ENCODE measurements at regions not wholly inside any gene's neighbourhood (a gene's known extent, or its start where the extent isn't known, plus 50 kb on each side); places are given as distances from the start of the nearest gene placed in this dataset.

DNA sequence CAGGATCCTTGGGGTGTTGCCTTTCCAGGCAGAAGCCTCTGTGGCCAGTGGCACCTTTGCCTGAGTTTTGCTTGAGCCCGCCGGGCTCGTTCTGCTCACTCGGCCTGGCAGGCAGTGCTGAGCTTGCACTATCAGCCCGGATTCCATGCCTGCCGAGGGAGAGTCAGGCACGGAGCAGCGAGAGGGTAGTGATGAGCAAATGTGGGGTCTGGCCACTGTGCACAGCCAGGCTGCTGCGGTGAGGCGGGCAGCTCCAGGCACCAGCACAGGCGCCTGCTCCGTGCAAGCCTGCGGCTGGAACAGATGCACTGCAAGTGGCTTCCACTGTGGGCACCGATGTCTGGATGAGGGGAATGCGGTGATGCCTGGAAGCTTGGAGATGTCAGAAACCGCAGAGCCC, 619.2 kb downstream of the RAPGEF2 start (continued):
- TF ChIP-seq, protein P1, sequence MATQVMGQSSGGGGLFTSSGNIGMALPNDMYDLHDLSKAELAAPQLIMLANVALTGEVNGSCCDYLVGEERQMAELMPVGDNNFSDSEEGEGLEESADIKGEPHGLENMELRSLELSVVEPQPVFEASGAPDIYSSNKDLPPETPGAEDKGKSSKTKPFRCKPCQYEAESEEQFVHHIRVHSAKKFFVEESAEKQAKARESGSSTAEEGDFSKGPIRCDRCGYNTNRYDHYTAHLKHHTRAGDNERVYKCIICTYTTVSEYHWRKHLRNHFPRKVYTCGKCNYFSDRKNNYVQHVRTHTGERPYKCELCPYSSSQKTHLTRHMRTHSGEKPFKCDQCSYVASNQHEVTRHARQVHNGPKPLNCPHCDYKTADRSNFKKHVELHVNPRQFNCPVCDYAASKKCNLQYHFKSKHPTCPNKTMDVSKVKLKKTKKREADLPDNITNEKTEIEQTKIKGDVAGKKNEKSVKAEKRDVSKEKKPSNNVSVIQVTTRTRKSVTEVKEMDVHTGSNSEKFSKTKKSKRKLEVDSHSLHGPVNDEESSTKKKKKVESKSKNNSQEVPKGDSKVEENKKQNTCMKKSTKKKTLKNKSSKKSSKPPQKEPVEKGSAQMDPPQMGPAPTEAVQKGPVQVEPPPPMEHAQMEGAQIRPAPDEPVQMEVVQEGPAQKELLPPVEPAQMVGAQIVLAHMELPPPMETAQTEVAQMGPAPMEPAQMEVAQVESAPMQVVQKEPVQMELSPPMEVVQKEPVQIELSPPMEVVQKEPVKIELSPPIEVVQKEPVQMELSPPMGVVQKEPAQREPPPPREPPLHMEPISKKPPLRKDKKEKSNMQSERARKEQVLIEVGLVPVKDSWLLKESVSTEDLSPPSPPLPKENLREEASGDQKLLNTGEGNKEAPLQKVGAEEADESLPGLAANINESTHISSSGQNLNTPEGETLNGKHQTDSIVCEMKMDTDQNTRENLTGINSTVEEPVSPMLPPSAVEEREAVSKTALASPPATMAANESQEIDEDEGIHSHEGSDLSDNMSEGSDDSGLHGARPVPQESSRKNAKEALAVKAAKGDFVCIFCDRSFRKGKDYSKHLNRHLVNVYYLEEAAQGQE (IDR thresholded peaks at IDR 0.05), result no peak
- TF ChIP-seq CEBPB (IDR thresholded peaks at IDR 0.05) (no peak), KDM5A (IDR thresholded peaks at IDR 0.05) (no peak)

DNA sequence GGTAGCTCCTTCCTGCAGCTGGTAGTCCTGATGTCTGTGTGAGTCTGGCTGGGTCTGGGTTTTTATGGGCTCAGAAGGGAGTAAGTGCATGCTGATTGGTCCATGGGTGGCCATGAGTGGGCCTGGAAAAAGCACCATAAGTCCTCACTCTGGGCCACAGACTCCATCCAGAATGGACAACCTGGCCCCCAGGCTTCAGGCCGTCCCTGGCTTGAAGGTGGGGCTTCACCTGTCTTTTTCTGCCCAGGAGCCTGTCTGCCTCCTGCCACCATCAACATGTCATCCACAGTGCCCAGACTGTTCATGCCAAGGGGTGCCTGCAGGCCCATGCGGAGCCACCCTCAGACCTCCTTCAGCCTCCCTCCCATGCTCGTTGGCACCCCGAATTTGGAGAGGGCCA, 620.0 kb downstream of the RAPGEF2 start:
- H3K27ac ChIP-seq, result no peak overlapping the region
- H3K4me1 ChIP-seq, result no peaks in the 10 kb centered on the region
- POLR2A ChIA-PET, result no interaction called here
- no peak for TF ChIP-seq RCOR1 (IDR thresholded peaks at IDR 0.05; ENCODE audit: low read depth, low read length)
- TF ChIP-seq, protein P2, sequence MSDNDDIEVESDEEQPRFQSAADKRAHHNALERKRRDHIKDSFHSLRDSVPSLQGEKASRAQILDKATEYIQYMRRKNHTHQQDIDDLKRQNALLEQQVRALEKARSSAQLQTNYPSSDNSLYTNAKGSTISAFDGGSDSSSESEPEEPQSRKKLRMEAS (IDR thresholded peaks at IDR 0.05), result no peak
- TF ChIP-seq NFE2L2 (conservative IDR thresholded peaks at IDR 0.05; ENCODE audit: low read length), result no peak
- TF ChIP-seq, protein P3, sequence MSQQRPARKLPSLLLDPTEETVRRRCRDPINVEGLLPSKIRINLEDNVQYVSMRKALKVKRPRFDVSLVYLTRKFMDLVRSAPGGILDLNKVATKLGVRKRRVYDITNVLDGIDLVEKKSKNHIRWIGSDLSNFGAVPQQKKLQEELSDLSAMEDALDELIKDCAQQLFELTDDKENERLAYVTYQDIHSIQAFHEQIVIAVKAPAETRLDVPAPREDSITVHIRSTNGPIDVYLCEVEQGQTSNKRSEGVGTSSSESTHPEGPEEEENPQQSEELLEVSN (IDR thresholded peaks at IDR 0.05; ENCODE audit: borderline replicate concordance, low read depth), result no peak
- TF ChIP-seq, protein P4, sequence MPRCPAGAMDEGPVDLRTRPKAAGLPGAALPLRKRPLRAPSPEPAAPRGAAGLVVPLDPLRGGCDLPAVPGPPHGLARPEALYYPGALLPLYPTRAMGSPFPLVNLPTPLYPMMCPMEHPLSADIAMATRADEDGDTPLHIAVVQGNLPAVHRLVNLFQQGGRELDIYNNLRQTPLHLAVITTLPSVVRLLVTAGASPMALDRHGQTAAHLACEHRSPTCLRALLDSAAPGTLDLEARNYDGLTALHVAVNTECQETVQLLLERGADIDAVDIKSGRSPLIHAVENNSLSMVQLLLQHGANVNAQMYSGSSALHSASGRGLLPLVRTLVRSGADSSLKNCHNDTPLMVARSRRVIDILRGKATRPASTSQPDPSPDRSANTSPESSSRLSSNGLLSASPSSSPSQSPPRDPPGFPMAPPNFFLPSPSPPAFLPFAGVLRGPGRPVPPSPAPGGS (IDR thresholded peaks at IDR 0.05), result no peak
- TF ChIP-seq, protein P5, sequence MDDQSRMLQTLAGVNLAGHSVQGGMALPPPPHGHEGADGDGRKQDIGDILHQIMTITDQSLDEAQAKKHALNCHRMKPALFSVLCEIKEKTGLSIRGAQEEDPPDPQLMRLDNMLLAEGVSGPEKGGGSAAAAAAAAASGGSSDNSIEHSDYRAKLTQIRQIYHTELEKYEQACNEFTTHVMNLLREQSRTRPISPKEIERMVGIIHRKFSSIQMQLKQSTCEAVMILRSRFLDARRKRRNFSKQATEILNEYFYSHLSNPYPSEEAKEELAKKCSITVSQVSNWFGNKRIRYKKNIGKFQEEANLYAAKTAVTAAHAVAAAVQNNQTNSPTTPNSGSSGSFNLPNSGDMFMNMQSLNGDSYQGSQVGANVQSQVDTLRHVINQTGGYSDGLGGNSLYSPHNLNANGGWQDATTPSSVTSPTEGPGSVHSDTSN (IDR thresholded peaks at IDR 0.05), result no peak
- no peak for TF ChIP-seq HEYL (CRISPR knock-in tag; IDR thresholded peaks at IDR 0.05)
- no peak for TF ChIP-seq ESRRA (IDR thresholded peaks at IDR 0.05; ENCODE audit: borderline replicate concordance, low read length)
- TF ChIP-seq, protein P6, sequence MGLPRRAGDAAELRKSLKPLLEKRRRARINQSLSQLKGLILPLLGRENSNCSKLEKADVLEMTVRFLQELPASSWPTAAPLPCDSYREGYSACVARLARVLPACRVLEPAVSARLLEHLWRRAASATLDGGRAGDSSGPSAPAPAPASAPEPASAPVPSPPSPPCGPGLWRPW (IDR thresholded peaks at IDR 0.05), result no peak
- TF ChIP-seq CBX8 (IDR thresholded peaks at IDR 0.05), result no peak
- TF ChIP-seq BHLHE40 (IDR thresholded peaks at IDR 0.05; ENCODE audit: low read depth, low read length), result no peak
- TF ChIP-seq KDM1A (IDR thresholded peaks at IDR 0.05; ENCODE audit: low read depth), result no peak
- TF ChIP-seq, protein P1 (IDR thresholded peaks at IDR 0.05), result no peak
- WGBS (ENCODE audit: missing lambda C conversion rate), result 0% methylated on average over 3 of the region's 4 CpGs
- H3K4me2 ChIP-seq, result no peak overlapping the region
- no peaks in the 10 kb centered on the region for H3K9me3 ChIP-seq
- DNase-seq (ENCODE audit: low read depth in 1 of 2, low spot score in 1 of 2) (no peak), FAIRE-seq (no peak), ATAC-seq (no peak)
- CTCF ChIA-PET, result no interaction called here
- H3K4me3 ChIP-seq, result no peak overlapping the region
